ENCODE measurements at regions not wholly inside any gene's neighbourhood (a gene's known extent, or its start where the extent isn't known, plus 50 kb on each side); places are given as distances from the start of the nearest gene placed in this dataset.

GRCh38 chr4:111879539-111879938 lies 265.7 kb upstream of the FAM241A start:
- no peak for TF ChIP-seq POLR2A (IDR thresholded peaks at IDR 0.05)
- TF ChIP-seq CTCF (IDR thresholded peaks at IDR 0.05), result no peak
- no peak for TF ChIP-seq POLR2AphosphoS5 (IDR thresholded peaks at IDR 0.05)
